PC-9 (cell line): ENCODE measurements at regions not wholly inside any gene's neighbourhood (a gene's known extent, or its start where the extent isn't known, plus 50 kb on each side); places are given as distances from the start of the nearest gene placed in this dataset.

ENCODE experiments used
- BruUV-seq: library from RNA; stranded (reverse); fragments of 400-500 nt; replicated peaks from 2 replicates; lab custom pipeline; 2021; lab: Mats Ljungman, UMichigan
- CTCF ChIA-PET: fragments of 300-600 bp; sonication (Branson Sonifier 250); formaldehyde crosslinking; loops from one replicate; lab custom pipeline; 2022; ENCODE audit warnings: antibody characterized with exemption; lab: Charles Lee
- POLR2A ChIA-PET: fragments of 300-600 bp; sonication (Branson Sonifier 250); formaldehyde crosslinking; loops from one replicate; lab custom pipeline; 2022; ENCODE audit warnings: antibody characterized with exemption; ENCODE audit not compliant: unreplicated experiment; lab: Charles Lee
- DNase-seq, 2 experiments: peaks; one replicate each; pipeline versions ENCODE4 v3.0.0 to v3.0.0-alpha.2; 2015 to 2022; ENCODE audit warnings: mixed read lengths in 1 of 2
- H2AFZ ChIP-seq: fragments of 200-600 bp; sonication (generic); 2 replicates; pipeline ENCODE4 v1.8.1; 2017; ENCODE audit warnings: antibody characterized with exemption
- H3F3A ChIP-seq: fragments of 200-600 bp; sonication (generic); 2 replicates; pipeline ENCODE4 v1.8.1; 2017; ENCODE audit warnings: antibody characterized with exemption, mild to moderate bottlenecking, low read depth; ENCODE audit not compliant: insufficient read depth
- H3K27ac ChIP-seq: fragments of 200-600 bp; sonication (generic); 2 replicates; pipeline ENCODE4 v1.6.1; 2016; ENCODE audit warnings: mixed run types
- H3K27me3 ChIP-seq: fragments of 200-600 bp; sonication (generic); 2 replicates; pipeline ENCODE4 v1.6.1; 2016; ENCODE audit warnings: low read depth, mixed run types; ENCODE audit not compliant: insufficient read depth
- H3K36me3 ChIP-seq: fragments of 200-600 bp; sonication (generic); 2 replicates; pipeline ENCODE4 v1.6.1; 2016; ENCODE audit warnings: low read depth, mixed run types
- H3K4me1 ChIP-seq: fragments of 200-600 bp; sonication (generic); replicated peaks from 2 replicates; pipeline ENCODE4 v1.6.1; 2016; ENCODE audit warnings: mixed run types; ENCODE audit not compliant: insufficient read depth
- H3K4me2 ChIP-seq: fragments of 200-600 bp; sonication (generic); 2 replicates; pipeline ENCODE4 v1.6.1; 2017; ENCODE audit warnings: mixed run types
- H3K4me3 ChIP-seq: fragments of 200-600 bp; sonication (generic); 2 replicates; pipeline ENCODE4 v1.6.1; 2016; ENCODE audit warnings: mixed run types
- H3K79me2 ChIP-seq: fragments of 200-600 bp; sonication (generic); 2 replicates; pipeline ENCODE4 v1.6.1; 2017; ENCODE audit warnings: low read depth, mixed run types
- H3K9me2 ChIP-seq: fragments of 200-600 bp; sonication (generic); 2 replicates; pipeline ENCODE4 v1.8.1; 2017; ENCODE audit warnings: mild to moderate bottlenecking; ENCODE audit not compliant: insufficient read depth
- H3K9me3 ChIP-seq: fragments of 200-600 bp; sonication (generic); 2 replicates; pipeline ENCODE4 v1.8.1; 2016; ENCODE audit warnings: low read depth; ENCODE audit not compliant: insufficient read depth
- H4K20me1 ChIP-seq: fragments of 200-600 bp; sonication (generic); 2 replicates; pipeline ENCODE4 v1.8.1; 2017; ENCODE audit not compliant: insufficient read depth
- CTCF ChIP-seq: fragments of 200-600 bp; sonication (generic); conservative IDR thresholded peaks from 2 replicates; pipeline ENCODE4 v1.6.1; 2017; ENCODE audit warnings: mixed run types, antibody characterized with exemption, mild to moderate bottlenecking, moderate library complexity
- EZH2 ChIP-seq: fragments of 200-600 bp; sonication (generic); IDR thresholded peaks from 2 replicates; pipeline ENCODE4 v1.8.0; 2017; ENCODE audit warnings: antibody characterized with exemption, low read depth
- intact Hi-C: fragments of 100-400 bp; cut with micrococcal nuclease; formaldehyde crosslinking; loops from one replicate; pipeline ENCODE4 v1.10.0; 2022; ENCODE audit not compliant: unreplicated experiment

- H3K79me2 ChIP-seq: no peaks in the 10 kb centered on the region
- no peaks in the 10 kb centered on the region for H3K9me3 ChIP-seq
- H3K27ac ChIP-seq: no peak overlapping the region
- intact Hi-C loops: no loop called here
- no peaks in the 10 kb centered on the region for H3K27me3 ChIP-seq
- no peak for DNase-seq
- CTCF ChIA-PET: no interaction called here
- H3K4me1 ChIP-seq: no peaks in the 10 kb centered on the region
- no peaks in the 10 kb centered on the region for H3K9me2 ChIP-seq
- H3K4me2 ChIP-seq: no peak overlapping the region
- no peaks in the 10 kb centered on the region for H3K36me3 ChIP-seq
- no peak overlapping the region for H2AFZ ChIP-seq
- TF ChIP-seq CTCF (no peak), EZH2 (no peak)
- H3K4me3 ChIP-seq: no peak overlapping the region
- POLR2A ChIA-PET: interaction anchor here (0.6 kb wide), 1 partner anchor 82 kb away, joined by 3 read pairs; no protein-coding TSS in a partner anchor
- BruUV-seq: no TSS peak
- no peaks in the 10 kb centered on the region for H3F3A ChIP-seq
- no peaks in the 10 kb centered on the region for H4K20me1 ChIP-seq
These were observed 349.4 kb downstream of the FAM181B start for GRCh38 chr11:82384308-82384707.

- no peaks in the 10 kb centered on the region for H4K20me1 ChIP-seq
- ChIA-PET POLR2A (no interaction called here), CTCF (no interaction called here)
- no peak for DNase-seq
- H3K79me2 ChIP-seq: no peaks in the 10 kb centered on the region
- no peak overlapping the region for H3K27ac ChIP-seq
- intact Hi-C loops: no loop called here
- no peak overlapping the region; the same call in 1 of the 2 replicates for H2AFZ ChIP-seq
- no peaks in the 10 kb centered on the region for H3K4me1 ChIP-seq
- H3K36me3 ChIP-seq: no peaks in the 10 kb centered on the region
- TF ChIP-seq CTCF: no peak
- TF ChIP-seq EZH2: no peak
- H3K9me2 ChIP-seq: no peaks in the 10 kb centered on the region
- no TSS peak for BruUV-seq
- H3K4me2 ChIP-seq: no peak overlapping the region
- no peaks in the 10 kb centered on the region for H3K27me3 ChIP-seq
- no peak overlapping the region for H3K4me3 ChIP-seq
- no peaks in the 10 kb centered on the region for H3F3A ChIP-seq
- no peaks in the 10 kb centered on the region for H3K9me3 ChIP-seq
These were observed 359.7 kb downstream of the FAM181B start for GRCh38 chr11:82373781-82374542.

- Histone ChIP-seq H3K4me2 (no peak overlapping the region), H3K79me2 (no peaks in the 10 kb centered on the region), H3K4me1 (no peaks in the 10 kb centered on the region), H3K9me2 (no peaks in the 10 kb centered on the region), H3K27me3 (no peaks in the 10 kb centered on the region), H3K9me3 (no peaks in the 10 kb centered on the region), H2AFZ (no peak overlapping the region), H3K4me3 (no peak overlapping the region), H3K27ac (no peak overlapping the region), H3K36me3 (no peaks in the 10 kb centered on the region), H4K20me1 (no peaks in the 10 kb centered on the region), H3F3A (no peaks in the 10 kb centered on the region)
- ChIA-PET CTCF (no interaction called here), POLR2A (no interaction called here)
- BruUV-seq: no TSS peak
- intact Hi-C loops: no loop called here
- no peak for TF ChIP-seq CTCF
- TF ChIP-seq EZH2: no peak
- DNase-seq: no peak
These were observed 368.3 kb downstream of the FAM181B start for GRCh38 chr11:82365351-82365750.
